ENCODE measurements at regions not wholly inside any gene's neighbourhood (a gene's known extent, or its start where the extent isn't known, plus 50 kb on each side); places are given as distances from the start of the nearest gene placed in this dataset.

DNA sequence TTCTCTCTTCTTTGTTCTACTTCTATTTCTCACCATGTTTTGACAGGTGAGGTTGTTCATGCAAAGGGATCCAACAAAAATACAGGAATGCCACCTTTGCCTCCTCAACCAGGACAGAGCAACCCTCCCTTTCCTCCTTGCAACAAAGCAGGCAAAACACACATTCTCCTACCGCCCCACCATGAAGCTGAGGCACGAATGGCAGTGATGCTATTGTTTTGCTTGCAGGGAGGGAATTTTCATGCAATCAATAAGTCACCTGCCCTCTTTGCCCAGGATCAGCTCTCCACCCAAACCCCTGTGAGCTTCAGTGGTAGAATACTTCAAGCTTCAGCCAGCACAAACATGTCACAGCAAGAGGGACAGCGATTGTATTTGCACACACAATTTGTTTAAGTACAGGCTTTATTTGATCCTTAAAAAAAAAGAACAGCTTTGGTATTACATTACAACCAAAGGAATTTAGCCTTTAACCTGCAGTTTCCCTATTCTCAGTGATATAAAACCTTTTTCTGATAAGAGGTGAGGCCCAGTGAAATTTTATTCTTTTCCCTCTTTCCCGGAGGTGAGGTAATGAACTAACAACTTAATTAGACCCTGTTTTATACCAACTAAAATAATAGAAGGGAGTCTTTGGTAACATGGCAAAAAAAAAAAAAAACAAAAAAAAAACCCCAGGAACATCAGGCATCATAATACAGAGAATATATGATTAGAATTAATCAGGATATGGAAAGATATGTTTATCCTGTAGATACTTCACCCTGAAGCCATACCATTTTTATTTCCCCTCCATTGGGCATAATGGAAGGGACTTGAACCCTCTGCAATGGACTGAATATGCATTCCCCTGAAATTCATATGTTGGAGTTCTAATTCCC lies 87.0 kb upstream of the EEA1 start:
- no peak for DNase-seq

DNA sequence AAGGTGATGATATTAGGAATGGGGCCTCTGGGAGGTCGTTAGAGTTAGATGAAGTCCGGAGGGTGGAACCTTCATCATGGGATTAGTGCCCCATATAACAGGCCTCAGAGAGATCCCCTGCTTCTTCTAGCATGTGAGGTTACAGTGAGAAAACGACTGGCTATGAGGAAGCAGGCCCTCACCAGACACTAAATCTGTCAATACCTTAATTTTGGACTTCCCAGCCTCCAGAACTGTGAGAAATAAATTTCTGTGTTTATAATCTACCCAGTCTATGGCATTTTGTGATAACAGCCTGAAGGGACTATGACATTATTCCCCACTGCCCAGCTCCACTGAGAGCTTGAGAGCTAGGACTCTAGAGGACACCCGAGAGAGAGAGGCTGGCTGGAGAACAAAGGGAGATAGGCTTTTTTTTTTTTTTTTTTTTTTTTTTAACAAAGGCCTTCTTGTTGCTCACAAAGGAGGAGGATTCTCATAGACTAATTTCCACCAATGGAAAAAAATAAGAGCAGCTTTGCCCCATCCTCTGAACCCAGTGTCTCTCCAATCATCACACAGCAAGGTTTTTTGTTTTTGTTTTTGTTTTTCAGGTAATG lies 87.8 kb upstream of the EEA1 start:
- DNase-seq, result no peak

DNA sequence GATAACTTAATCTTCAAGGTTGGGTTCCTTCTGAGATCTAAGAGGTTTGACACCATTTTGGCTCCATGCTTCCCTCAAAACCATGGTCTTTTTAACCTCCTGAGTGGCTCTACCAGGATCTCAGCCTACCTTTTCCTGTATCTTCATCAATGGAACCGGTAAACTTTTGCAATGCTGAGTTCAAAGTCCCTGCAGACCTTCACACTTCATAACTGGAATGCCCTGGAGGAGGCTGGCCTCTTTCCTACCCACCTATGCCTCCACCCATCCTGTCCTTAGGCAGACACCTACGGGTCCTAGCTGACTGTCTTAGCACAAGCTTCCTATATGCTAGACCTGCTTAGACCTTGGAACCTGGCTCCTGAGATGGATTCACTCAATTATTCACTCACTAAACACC lies 89.5 kb upstream of the EEA1 start:
- DNase-seq, result no peak

DNA sequence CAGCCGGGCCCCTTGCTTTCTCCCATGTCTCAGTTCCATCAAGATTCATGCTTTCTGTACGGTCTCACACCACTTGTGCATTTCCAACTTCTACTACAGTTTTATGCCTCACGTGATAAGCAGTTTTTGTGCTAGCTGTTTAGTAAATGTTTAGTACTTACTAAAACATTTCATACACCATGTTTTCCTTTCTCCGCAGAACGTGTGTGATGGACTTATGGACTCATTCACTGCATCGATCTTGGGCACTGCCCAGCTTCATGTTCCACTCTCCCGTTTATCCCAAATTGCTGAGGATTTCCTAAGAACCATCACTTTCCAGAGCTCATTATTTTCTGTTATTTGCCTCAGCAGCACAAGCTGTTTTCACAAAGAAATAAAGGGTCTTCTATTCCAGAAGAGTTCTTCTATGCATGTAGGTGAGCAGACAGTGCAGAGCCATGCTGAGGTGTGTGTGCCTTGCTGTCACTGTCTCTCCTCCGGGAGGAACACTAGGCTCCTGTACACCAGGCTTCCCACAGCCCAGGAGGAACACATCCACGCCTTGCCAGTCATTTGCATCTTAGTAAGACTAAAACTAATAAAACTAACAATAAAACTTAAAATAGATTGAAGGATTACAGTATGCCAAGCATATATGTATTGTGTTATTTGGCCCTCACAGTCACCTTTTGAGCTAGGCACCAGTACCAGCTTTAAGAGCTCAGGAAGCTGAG lies 90.3 kb upstream of the EEA1 start:
- no peak for DNase-seq

DNA sequence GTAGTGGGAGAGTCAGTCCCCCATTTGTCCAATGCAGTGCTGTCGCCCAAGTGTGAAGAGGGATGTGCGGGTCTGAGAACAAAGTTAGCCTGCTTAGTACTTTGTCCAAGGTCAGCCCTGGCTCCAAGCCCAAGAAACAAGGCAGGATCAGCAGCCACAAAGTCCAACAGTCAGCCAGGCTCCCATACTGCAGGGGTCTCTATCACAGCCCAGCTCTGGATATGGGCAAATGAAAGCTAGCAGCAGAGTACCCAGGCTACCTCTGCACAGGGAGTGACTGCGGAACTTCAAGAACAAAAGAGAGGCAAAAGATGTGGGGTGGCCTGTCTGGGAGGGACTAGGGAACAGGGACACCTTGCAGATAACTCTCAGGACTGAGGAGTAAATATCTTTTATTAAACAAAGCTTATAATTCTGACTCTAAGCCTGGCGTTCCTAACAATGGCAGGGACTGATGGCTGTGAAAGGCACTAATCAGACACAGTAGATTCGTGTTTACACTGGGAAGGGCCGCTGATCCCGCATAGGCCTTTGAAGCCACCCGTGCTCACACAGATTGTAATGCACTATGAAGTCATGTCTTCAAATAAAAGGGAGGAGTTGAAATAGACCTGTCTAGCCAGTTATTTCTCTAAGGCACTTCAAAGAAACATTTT lies 91.0 kb upstream of the EEA1 start:
- DNase-seq, result no peak

DNA sequence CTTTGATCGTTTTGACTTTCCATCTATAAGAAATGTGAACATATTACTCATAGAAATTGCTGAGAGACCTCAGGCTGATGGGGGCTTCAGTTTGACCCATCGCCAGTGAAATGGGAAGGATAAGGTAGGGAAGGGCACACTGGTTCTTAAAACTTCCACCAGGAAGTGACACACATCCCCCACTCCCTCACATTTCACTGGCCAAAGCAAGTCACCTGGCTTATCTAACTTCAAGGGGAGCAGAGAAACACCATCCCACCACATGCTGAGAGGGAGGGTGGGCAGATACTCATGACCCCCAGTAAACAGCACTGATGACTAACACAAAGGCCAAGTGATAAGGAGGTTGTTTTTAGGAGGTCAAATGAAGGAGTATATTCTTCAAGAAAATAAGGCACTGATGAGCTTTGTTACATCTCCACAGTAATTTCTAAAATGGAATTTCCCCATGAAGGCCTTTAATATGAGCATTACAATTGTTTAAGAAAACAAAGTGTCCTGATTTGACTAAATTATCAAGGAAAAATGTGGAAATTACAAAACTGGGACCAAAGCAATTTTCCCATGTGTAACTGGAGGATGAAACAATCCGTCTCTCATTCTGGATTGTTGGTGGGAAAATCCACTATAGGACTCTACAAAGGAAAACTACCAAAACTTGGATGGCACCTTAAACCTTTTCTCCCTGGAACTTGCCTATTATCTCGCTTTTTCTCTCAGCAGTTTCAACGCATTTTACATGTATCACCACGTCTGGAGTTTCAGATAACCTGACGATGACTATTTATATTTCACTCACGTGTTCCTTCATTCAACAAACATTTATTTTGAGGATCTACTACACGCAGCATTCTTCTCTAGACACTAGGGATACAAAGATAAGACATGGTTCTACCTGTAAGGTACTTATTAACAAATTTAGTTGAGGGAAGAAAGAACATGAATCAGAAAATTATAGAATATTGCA lies 91.8 kb upstream of the EEA1 start:
- DNase-seq, result no peak

DNA sequence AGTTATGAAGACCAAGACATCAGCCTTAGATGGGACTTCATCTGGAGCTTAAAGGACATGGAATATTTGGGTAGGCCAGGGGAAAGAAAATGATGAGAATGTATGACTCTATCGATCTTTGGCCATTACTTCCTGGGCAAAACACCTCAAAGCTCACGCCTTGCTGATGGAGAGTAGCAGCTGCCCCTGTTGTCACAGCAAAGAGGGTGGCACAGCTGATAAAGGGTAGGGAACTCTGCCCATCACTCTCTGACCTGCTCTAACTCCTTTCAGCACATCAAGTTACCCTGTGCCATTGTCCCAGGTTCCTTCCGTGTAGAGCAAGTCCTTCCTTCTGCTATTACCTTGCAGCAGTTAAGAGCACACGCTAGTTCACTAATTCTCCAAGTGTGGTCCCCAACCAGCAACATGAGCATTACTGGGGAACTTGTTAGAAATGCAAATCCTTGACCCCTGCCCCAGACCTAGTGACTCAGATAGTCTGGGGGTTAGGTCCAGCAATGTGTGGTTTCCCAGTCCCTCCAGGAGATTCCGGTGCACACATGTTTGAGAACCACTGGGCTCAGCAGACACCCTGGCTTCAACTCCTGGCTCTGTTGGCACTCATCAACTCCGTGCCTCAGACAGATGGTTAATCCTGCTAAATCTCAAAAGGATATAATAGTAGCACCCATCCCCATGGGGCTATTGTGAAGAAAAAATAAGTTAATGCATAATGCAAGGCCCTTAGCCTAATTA lies 93.7 kb upstream of the EEA1 start:
- no peak for DNase-seq

DNA sequence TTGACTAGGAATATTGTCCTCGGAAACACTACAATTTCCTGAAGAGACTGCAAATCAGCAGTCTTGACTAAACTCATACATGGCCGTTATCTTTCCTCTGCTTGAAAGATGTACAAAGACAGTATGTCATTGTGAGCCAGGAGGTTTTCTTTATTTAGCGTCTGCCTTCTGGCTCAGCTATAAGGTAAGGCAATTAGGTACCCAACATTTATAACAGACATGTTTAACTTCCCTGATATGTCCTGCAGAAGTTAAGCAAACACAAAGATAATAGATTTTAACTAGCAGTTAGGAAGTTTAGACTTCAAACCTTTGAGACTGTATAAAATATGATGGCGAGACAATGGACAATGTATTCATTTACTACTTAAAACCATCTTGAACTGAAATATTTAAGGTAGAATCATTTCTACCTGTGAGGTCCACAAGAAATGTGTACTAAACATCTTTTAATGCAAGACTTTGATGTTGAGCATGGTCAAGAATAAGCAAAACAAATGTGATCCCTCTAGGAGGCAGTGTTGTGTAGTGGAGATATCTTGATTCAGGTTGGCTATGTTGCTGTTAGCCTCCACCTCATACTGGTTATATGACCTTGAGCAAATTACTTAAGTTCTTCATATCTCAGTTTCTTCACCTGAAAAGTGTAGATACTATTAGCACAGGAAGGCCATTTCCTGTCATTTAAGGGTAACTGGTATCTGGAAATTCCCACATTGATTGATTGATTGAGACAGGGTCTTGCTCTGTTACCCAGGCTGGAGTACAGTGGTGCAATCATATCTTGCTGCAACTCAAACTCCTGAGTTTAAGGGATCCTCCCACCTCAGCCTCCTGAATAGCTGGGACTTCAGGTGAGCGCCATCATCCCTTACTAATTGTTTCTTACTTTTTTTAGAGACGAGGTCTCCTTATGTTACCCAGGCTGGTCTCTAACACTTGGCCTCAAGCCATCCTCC lies 96.3 kb upstream of the EEA1 start:
- DNase-seq, result no peak

DNA sequence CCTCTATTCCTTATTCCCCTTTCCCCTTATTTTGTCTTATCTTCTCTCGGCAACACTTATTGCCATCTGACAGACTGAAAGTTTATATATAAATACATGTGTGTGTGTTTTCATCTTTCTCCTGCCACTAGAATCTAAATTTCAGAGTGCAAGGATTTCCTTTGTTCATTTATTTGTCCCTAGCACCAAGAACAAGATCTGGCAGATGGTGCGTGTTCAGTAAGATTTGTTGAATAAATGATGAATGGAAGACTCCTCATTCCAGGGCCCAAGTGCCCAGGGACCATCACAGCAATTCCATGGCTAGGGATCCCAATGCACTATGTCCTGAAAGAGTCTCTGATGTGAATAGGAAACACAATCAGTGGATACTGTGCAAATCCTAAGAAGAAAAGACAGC lies 97.9 kb upstream of the EEA1 start:
- DNase-seq, result no peak

DNA sequence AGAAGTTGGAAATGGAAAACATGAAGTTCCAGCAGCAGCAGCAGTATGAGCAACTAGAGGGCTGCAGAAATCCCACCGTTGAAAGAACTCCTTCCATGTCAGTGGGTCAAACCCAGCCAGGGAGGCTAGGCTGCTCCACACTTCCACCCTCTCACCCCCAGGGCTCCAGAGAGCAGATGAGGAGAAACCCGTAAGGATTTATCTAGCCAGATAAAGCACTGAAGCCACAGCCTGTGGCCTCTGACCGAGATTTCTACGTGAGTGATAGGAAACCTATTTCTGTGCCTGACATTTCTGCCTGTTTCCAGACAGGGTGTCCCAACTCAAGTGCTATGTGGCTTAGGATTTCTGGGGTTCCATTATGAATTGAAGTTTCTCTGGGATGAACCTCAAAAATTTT lies 100.0 kb upstream of the EEA1 start:
- DNase-seq, result no peak

DNA sequence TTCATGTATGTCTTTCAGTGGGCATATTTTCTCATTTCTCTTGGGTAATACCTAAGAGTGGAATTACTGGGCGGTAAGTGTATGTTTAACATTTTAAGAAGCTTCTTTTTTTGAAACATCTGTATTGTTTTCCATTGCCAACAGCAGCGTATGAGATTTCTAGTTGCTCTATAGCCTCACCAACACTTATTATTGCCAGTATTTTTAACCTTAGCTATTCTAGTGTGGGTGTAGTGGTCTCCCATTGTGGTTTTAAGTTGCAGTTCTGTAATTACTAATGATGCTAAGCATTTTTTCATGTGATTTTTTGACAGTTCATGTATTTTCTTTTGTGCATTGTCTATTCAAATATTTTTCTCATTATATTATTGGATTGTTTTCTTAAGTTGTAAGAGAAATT lies 101.9 kb upstream of the EEA1 start:
- no peak for DNase-seq

DNA sequence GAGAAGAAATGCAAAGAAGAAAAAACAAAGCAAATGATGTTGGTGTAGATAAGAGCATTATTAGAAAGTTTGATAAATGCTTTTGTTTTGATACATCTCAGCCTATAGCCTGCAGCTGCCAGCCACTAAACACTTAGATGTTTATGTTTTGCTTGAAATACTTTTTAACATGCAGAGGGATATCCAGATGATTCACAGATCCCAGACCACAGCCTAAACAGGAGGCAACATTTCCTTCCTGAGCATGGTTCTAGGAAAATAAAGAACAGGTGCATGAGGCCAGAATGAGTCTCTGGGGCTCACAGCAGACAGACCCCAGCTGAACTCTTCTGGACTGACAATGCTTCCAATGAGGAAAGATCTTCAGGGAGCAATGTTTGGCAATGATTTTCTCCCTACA lies 103.7 kb upstream of the EEA1 start:
- DNase-seq, result no peak

DNA sequence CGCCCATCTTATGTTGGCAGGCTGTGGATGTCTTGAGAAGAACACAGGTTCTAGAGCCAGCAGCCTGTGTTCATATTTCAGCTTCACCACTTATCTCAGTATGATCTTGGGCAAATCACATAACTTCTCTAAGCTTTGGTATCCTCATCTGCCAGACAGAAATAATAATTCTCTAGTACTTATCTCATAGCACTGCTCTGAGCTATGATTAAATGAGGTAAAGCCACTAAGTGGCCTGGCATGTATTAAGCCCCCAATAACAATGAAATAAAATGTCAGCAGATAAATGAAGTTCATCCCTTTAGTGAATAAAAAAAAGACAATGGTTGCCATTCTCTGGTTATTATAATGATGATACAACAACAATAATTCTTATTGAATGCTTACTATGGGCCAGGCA lies 104.9 kb upstream of the EEA1 start:
- DNase-seq, result no peak

DNA sequence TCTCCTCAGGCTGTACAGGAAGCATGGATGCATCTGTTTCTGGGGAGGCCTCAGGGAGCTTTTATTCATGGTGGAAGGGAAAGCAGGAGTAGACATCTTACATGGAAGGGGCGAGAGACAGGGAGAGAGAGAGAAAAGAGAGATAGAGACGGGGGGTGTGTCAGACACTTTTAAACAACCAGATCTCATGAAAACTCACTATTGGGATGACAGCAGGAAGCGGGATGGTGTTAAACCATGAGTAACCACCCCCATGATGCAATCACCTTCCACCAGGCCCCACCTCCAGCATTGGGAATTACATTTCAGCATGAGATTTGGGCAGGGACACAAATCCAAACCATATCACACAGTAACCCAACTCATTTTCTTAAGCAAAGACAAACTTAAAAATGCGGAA lies 110.0 kb upstream of the EEA1 start:
- no peak for DNase-seq

DNA sequence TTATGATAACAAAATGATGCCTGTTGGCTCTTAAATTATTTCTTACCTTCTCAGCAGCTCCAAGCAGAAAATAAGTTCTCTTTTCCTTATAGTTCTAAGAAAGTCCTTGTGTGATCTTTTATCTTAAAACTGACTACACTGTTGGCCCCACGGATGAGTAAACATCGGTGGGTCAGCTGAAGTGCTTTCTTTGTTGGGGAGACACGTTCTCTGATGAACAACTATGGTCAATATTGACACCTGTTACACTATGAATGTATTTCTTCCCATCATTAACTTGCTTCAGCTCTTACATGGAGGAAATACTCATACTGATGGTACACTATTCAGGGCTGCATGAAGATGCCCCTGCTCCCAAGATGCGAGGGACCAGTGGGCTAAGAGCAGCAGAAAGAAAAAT lies 110.8 kb upstream of the EEA1 start:
- DNase-seq, result no peak

DNA sequence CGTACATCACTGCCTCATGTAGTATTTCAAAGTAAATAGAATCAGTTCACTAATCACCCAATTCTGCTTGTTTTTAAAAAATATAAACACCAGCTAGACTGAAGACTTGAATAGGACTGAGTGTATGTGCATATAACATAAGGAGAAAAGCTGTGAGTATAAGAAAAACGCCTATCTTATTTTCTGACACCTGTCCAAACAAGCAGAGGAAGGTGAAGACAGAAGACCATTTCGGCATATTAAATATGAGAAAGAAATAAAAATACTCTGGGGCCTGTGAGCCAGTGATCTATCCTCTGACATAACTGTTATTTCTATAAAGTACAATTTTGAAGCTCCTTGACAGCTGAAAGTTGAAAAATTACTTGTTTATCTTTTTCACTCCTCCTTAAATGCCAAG lies 111.3 kb upstream of the EEA1 start:
- no peak for DNase-seq

DNA sequence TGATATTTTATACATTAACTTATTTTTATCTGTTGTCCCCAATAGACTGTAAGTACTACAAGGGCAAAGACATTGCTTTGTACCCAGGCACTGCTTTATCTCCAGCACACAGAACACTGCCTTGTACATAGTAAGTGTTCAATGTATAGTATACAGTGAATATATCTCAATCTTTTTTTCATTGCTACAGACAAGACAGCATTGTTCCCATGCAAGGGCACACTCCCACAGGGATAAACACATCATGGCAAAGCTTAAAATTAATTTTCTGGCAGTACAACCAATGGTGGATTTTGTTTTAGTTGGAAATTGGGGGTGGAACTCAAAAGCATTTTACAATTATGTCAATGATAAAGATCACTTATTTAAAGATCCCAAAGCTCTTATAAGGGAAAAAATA lies 112.3 kb upstream of the EEA1 start:
- DNase-seq, result no peak

DNA sequence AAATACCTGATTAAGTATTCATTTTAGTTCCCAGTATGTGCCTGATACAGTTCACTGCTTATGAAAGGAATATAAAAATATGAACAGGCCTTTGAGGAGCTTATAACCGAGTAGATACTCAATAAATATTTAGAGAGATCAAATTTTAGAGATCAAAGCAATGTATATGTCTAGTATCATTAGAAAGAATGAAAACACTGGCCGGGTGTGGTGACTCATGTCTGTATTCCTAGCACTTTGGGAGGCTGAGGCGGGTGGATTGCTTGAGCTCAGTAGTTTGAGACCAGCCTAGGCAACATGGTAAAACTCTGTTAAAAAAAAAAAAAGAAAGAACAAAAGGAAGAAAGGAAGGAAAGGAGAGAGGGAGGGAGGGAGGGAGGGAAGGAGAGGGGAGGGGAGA lies 113.2 kb upstream of the EEA1 start:
- DNase-seq, result no peak

DNA sequence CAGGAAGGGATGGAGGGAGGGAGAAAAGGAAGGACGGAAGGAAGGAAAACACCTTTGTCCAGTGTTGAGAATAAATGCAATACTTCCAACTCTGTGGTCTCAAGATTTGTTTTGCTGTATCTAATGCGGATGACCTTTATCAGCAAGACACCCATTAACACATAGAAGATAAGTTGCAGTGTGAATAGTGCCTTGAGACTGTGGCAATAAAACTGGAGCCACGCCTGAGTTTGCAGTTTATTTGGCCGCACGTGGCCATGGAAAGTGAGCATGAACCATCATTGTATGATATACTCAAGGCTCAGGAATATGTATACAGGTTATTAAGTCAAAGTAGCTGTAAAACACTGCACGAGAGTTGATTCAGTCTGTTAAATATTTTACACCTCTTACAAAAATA lies 113.6 kb upstream of the EEA1 start:
- DNase-seq, result no peak

Measured in muscle of arm (tissue), 1 donor.